Gastroesophageal sphincter (tissue), 4 donors: ENCODE measurements at regions not wholly inside any gene's neighbourhood (a gene's known extent, or its start where the extent isn't known, plus 50 kb on each side); places are given as distances from the start of the nearest gene placed in this dataset.

ENCODE experiments used
- ATAC-seq: fragments of 150-250 bp; one replicate; pipeline ENCODE4 v1.9.1; 2016; ENCODE audit warnings: mild to moderate bottlenecking, moderate library complexity
- H3K27ac ChIP-seq, 4 donors: fragments of 200-600 bp; sonication (generic) in 3 of 4; 1 replicate in 3 of 4; 2 replicates in 1 of 4; pipeline ENCODE4 v1.5.1; 2016 to 2019
- H3K27me3 ChIP-seq: fragments of 200-600 bp; sonication (generic); one replicate; pipeline ENCODE4 v1.5.1; 2019
- H3K36me3 ChIP-seq, 2 donors: fragments of 200-600 bp; sonication (generic); one replicate each; pipeline ENCODE4 v1.5.1; 2019; ENCODE audit warnings: control low read depth in 1 of 2
- H3K4me1 ChIP-seq, 3 donors: fragments of 200-600 bp; sonication (generic); 1 replicate in 2 of 3; 2 replicates in 1 of 3; pipeline ENCODE4 v1.5.1; 2016 to 2019; ENCODE audit warnings: control low read depth in 2 of 3
- H3K4me3 ChIP-seq, 2 donors: fragments of 200-600 bp; sonication (generic); one replicate each; pipeline ENCODE4 v1.5.1; 2019; ENCODE audit warnings: mild to moderate bottlenecking in 1 of 2, moderate library complexity in 1 of 2
- H3K9me3 ChIP-seq, 3 donors: fragments of 200-600 bp; sonication (generic); one replicate each; pipeline ENCODE4 v1.5.1; 2017 to 2019; ENCODE audit warnings: control low read depth in 2 of 3
- CTCF ChIP-seq, 4 experiments: fragments of 200-600 bp in 2 of 4; fragments of 450-650 bp in 2 of 4; sonication (generic) in 1 of 4; IDR thresholded peaks; one replicate each; pipeline ENCODE4 v1.5.1; 2017 to 2019; ENCODE audit warnings: antibody characterized with exemption in 4 of 4, mild to moderate bottlenecking in 2 of 4, moderate library complexity in 2 of 4
- EP300 ChIP-seq: sonication (generic); formaldehyde crosslinking; IDR thresholded peaks from one replicate; pipeline ENCODE4 v1.6.1; 2017; ENCODE audit warnings: antibody characterized with exemption, mild to moderate bottlenecking
- POLR2A ChIP-seq, 2 donors: fragments of 450-650 bp; IDR thresholded peaks; one replicate each; pipeline ENCODE4 v1.6.1; 2017; ENCODE audit warnings: antibody characterized with exemption in 2 of 2, mild to moderate bottlenecking in 2 of 2, moderate library complexity in 1 of 2
- POLR2AphosphoS5 ChIP-seq: sonication (generic); formaldehyde crosslinking; IDR thresholded peaks from one replicate; pipeline ENCODE4 v1.6.1; 2017; ENCODE audit warnings: antibody characterized with exemption
- WGBS, 2 donors: methylation state at CpG; one replicate each; pipeline ENCODE4 v1.1.5; 2018; ENCODE audit warnings: low coverage in 1 of 2; 5-methylcytosine and 5-hydroxymethylcytosine counted together

- Histone ChIP-seq H3K27ac (no peak overlapping the region), H3K9me3 (peaks cover 0 to 11% (median 0%) of the 10 kb centered on the region in 3 donors), H3K4me1 (no peaks in the 10 kb centered on the region), H3K27me3 (no peaks in the 10 kb centered on the region), H3K4me3 (no peak overlapping the region), H3K36me3 (no peaks in the 10 kb centered on the region)
- 60 to 68% methylated on average over 3 to 9 of the region's 9 CpGs for WGBS, 2 donors
- ATAC-seq = no peak
- TF ChIP-seq EP300 (no peak), POLR2A (IDR thresholded peaks at IDR 0.05) (no peak), CTCF (IDR thresholded peaks at IDR 0.05) (no peak), POLR2AphosphoS5 (no peak)
Observed at GRCh38 chr5:142531977-142532780, 153.7 kb downstream of the FGF1 start.

GRCh38 chr5:142530904-142531303 is 155.0 kb downstream of the FGF1 start:
- Histone ChIP-seq H3K27me3 (no peaks in the 10 kb centered on the region), H3K4me1 (no peaks in the 10 kb centered on the region), H3K9me3 (peaks cover 0 to 11% (median 0%) of the 10 kb centered on the region in 3 donors), H3K36me3 (no peaks in the 10 kb centered on the region), H3K4me3 (no peak overlapping the region), H3K27ac (no peak overlapping the region)
- 84 to 92% methylated on average over 4 of the region's 4 CpGs for WGBS, 2 donors
- TF ChIP-seq CTCF (IDR thresholded peaks at IDR 0.05) = no peak
- no peak for TF ChIP-seq EP300
- no peak for TF ChIP-seq POLR2AphosphoS5
- no peak for TF ChIP-seq POLR2A (IDR thresholded peaks at IDR 0.05)
- ATAC-seq = no peak

- TF ChIP-seq POLR2AphosphoS5 = no peak
- 88 to 90% methylated on average over 1 to 4 of the region's 4 CpGs for WGBS, 2 donors
- no peaks in the 10 kb centered on the region for H3K4me1 ChIP-seq
- no peak overlapping the region for H3K27ac ChIP-seq
- no peaks in the 10 kb centered on the region for H3K27me3 ChIP-seq
- peaks cover 0 to 5% (median 0%) of the 10 kb centered on the region in 3 donors for H3K9me3 ChIP-seq
- no peaks in the 10 kb centered on the region for H3K36me3 ChIP-seq
- no peak overlapping the region for H3K4me3 ChIP-seq
- ATAC-seq = no peak
Observed at GRCh38 chr5:142529626-142530278, 156.1 kb downstream of the FGF1 start.

GRCh38 chr5:142527664-142528295 is 158.1 kb downstream of the FGF1 start:
- Histone ChIP-seq H3K4me3 (no peak overlapping the region), H3K27ac (no peak overlapping the region), H3K27me3 (no peaks in the 10 kb centered on the region), H3K9me3 (no peaks in the 10 kb centered on the region), H3K36me3 (no peaks in the 10 kb centered on the region), H3K4me1 (no peaks in the 10 kb centered on the region)
- 57 to 63% methylated on average over 3 of the region's 3 CpGs for WGBS, 2 donors
- TF ChIP-seq POLR2AphosphoS5 = no peak
- no peak for TF ChIP-seq POLR2A (IDR thresholded peaks at IDR 0.05)
- TF ChIP-seq EP300 = no peak
- TF ChIP-seq CTCF (IDR thresholded peaks at IDR 0.05) = no peak
- no peak for ATAC-seq

GRCh38 chr5:142527234-142527633 is 158.7 kb downstream of the FGF1 start:
- no peaks in the 10 kb centered on the region for H3K27me3 ChIP-seq
- no peak for ATAC-seq
- WGBS, 2 donors = 86 to 88% methylated on average over 1 of the region's 1 CpG
- TF ChIP-seq EP300 (no peak), CTCF (IDR thresholded peaks at IDR 0.05) (no peak)
- H3K9me3 ChIP-seq = no peaks in the 10 kb centered on the region
- H3K4me3 ChIP-seq = no peak overlapping the region
- H3K36me3 ChIP-seq = no peaks in the 10 kb centered on the region
- no peaks in the 10 kb centered on the region for H3K4me1 ChIP-seq
- H3K27ac ChIP-seq = no peak overlapping the region
